ENCODE measurements at regions not wholly inside any gene's neighbourhood (a gene's known extent, or its start where the extent isn't known, plus 50 kb on each side); places are given as distances from the start of the nearest gene placed in this dataset.

- TF ChIP-seq CTCF (IDR thresholded peaks at IDR 0.05) = no peak
- no peak for TF ChIP-seq POLR2AphosphoS5 (IDR thresholded peaks at IDR 0.05)
These were observed 181.6 kb upstream of the RASGRP1 start for GRCh38 chr15:38746211-38746610.

Data from transverse colon (tissue), 4 donors.